HG03175 (cell line): ENCODE measurements at regions not wholly inside any gene's neighbourhood (a gene's known extent, or its start where the extent isn't known, plus 50 kb on each side); places are given as distances from the start of the nearest gene placed in this dataset.

Experiments
- ATAC-seq: cut with Tn5 transposase; IDR thresholded peaks from one replicate; pipeline ENCODE4 v1.9.1; 2021; ENCODE audit warnings: mild to moderate bottlenecking, moderate library complexity; ENCODE audit not compliant: unreplicated experiment

- ATAC-seq = no peak
Measured at GRCh38 chr19:32223595-32224370, 121.6 kb upstream of the ZNF507 start.

GRCh38 chr19:32224371-32225244, 120.8 kb upstream of the ZNF507 start:
- ATAC-seq = peak; percentile 73

- no peak for ATAC-seq
Measured at GRCh38 chr19:32227561-32228165, 117.7 kb upstream of the ZNF507 start.

- no peak for ATAC-seq
Measured at GRCh38 chr19:32230441-32230840, 115.0 kb upstream of the ZNF507 start.

- no peak for ATAC-seq
Measured at GRCh38 chr19:32231020-32231419, 114.4 kb upstream of the ZNF507 start.

GRCh38 chr19:32231691-32232090, 113.7 kb upstream of the ZNF507 start:
- no peak for ATAC-seq

GRCh38 chr19:32232449-32232848, 113.0 kb upstream of the ZNF507 start:
- no peak for ATAC-seq

GRCh38 chr19:32233091-32233490, 112.3 kb upstream of the ZNF507 start:
- no peak for ATAC-seq

- ATAC-seq = no peak
Measured at GRCh38 chr19:32233885-32234284, 111.5 kb upstream of the ZNF507 start.

- ATAC-seq = no peak
Measured at GRCh38 chr19:32234663-32235217, 110.7 kb upstream of the ZNF507 start.

- peak; percentile 55 for ATAC-seq
Measured at GRCh38 chr19:32238076-32238475, 107.3 kb upstream of the ZNF507 start.

GRCh38 chr19:32240316-32240715, 105.1 kb upstream of the ZNF507 start:
- no peak for ATAC-seq

GRCh38 chr19:32241306-32241705, 104.1 kb upstream of the ZNF507 start:
- no peak for ATAC-seq

GRCh38 chr19:32241932-32242710, 103.3 kb upstream of the ZNF507 start:
- no peak for ATAC-seq

- no peak for ATAC-seq
Measured at GRCh38 chr19:32246006-32246405, 99.4 kb upstream of the ZNF507 start.

- ATAC-seq = no peak
Measured at GRCh38 chr19:32251634-32252332, 93.6 kb upstream of the ZNF507 start.

- ATAC-seq = no peak
Measured at GRCh38 chr19:32252333-32252669, 93.1 kb upstream of the ZNF507 start.

- no peak for ATAC-seq
Measured at GRCh38 chr19:32253683-32254508, 91.5 kb upstream of the ZNF507 start.

- no peak for ATAC-seq
Measured at GRCh38 chr19:32254509-32254890, 90.9 kb upstream of the ZNF507 start.
